ENCODE measurements at regions not wholly inside any gene's neighbourhood (a gene's known extent, or its start where the extent isn't known, plus 50 kb on each side); places are given as distances from the start of the nearest gene placed in this dataset.

DNA sequence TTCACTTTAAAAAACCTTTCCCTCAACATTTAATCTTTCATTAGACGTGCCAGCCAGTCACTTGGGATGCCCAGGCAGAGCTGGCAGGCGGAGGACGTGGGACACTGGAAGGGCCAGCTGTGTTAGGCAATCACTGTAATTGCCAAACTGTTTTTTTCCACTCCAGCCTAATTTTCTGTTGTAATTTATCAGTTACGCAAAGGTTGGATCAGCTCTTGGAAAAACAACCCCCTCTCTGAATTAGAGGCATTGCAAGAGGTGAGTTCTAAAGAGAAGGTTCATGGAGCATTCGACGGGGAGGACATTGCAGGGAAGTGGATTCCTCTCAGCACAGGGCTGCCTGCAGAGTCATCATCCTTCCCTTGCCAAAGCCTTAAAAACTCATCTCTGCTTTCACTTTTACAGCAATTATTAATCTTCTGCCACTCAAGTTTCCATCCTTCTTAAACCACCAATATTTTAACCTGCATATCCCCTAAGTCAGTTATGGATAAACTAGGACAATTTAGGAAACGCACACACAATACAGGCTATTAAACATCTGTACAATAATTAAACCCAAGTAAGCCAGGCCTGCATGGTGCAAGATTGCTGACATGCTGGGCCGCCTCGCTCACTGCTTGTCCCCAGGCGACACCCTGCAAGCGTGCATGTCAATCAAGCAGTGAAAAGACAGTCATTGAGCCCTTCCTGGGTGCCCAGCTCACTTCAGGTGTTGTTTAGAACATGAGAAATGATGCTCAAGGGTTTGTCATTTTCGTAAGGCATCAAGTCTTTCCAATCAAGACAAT, 272.3 kb upstream of the RNF32 start:
- TF ChIP-seq EZH2 (IDR thresholded peaks at IDR 0.05; ENCODE audit: borderline replicate concordance) (no peak), EZH2phosphoT487 (IDR thresholded peaks at IDR 0.05; ENCODE audit: low read depth, severe bottlenecking, unreplicated experiment) (no peak)
- TF ChIP-seq, protein P1, sequence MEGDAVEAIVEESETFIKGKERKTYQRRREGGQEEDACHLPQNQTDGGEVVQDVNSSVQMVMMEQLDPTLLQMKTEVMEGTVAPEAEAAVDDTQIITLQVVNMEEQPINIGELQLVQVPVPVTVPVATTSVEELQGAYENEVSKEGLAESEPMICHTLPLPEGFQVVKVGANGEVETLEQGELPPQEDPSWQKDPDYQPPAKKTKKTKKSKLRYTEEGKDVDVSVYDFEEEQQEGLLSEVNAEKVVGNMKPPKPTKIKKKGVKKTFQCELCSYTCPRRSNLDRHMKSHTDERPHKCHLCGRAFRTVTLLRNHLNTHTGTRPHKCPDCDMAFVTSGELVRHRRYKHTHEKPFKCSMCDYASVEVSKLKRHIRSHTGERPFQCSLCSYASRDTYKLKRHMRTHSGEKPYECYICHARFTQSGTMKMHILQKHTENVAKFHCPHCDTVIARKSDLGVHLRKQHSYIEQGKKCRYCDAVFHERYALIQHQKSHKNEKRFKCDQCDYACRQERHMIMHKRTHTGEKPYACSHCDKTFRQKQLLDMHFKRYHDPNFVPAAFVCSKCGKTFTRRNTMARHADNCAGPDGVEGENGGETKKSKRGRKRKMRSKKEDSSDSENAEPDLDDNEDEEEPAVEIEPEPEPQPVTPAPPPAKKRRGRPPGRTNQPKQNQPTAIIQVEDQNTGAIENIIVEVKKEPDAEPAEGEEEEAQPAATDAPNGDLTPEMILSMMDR (IDR thresholded peaks at IDR 0.05; ENCODE audit: poor library complexity): no peak
- no peak for DNase-seq (ENCODE audit: low spot score)

GRCh38 chr7:156363751-156364150, 276.8 kb upstream of the RNF32 start:
- no peaks in the 10 kb centered on the region for H3K4me1 ChIP-seq (ENCODE audit: insufficient read depth)
- no peak for DNase-seq (ENCODE audit: low spot score)
- no peaks in the 10 kb centered on the region for H3K27me3 ChIP-seq
- H3K4me3 ChIP-seq: no peak overlapping the region
- no peaks in the 10 kb centered on the region for H3K36me3 ChIP-seq (replicated peaks; ENCODE audit: insufficient read depth, low read depth)
- no peaks in the 10 kb centered on the region for H3K9me3 ChIP-seq (ENCODE audit: low read depth)
- no peak overlapping the region for H3K4me2 ChIP-seq
- H3K9me2 ChIP-seq (replicated peaks; ENCODE audit: insufficient read depth): no peaks in the 10 kb centered on the region
- H4K20me1 ChIP-seq (ENCODE audit: insufficient read depth, poor library complexity, severe bottlenecking): no peaks in the 10 kb centered on the region
- TF ChIP-seq, protein P1 (IDR thresholded peaks at IDR 0.05; ENCODE audit: poor library complexity): no peak
- TF ChIP-seq EZH2phosphoT487 (IDR thresholded peaks at IDR 0.05; ENCODE audit: low read depth, severe bottlenecking, unreplicated experiment) (no peak), EZH2 (IDR thresholded peaks at IDR 0.05; ENCODE audit: borderline replicate concordance) (no peak)
- no peak overlapping the region for H2AFZ ChIP-seq
- WGBS (ENCODE audit: low lambda C conversion rate, missing lambda C conversion rate): 94% methylated on average over 5 of the region's 5 CpGs
- no peaks in the 10 kb centered on the region for H3K79me2 ChIP-seq
- no peak overlapping the region for H3K27ac ChIP-seq

More for the DNA sequence above, 272.3 kb upstream of the RNF32 start:
- H3K4me3 ChIP-seq: no peak overlapping the region
- no peaks in the 10 kb centered on the region for H3K79me2 ChIP-seq
- no peak overlapping the region for H2AFZ ChIP-seq
- H3K27ac ChIP-seq: no peak overlapping the region
- no peaks in the 10 kb centered on the region for H3K9me2 ChIP-seq (replicated peaks; ENCODE audit: insufficient read depth)
- no peaks in the 10 kb centered on the region for H4K20me1 ChIP-seq (ENCODE audit: insufficient read depth, poor library complexity, severe bottlenecking)
- H3K27me3 ChIP-seq: no peaks in the 10 kb centered on the region
- no peaks in the 10 kb centered on the region for H3K36me3 ChIP-seq (replicated peaks; ENCODE audit: insufficient read depth, low read depth)
- H3K4me1 ChIP-seq (ENCODE audit: insufficient read depth): no peaks in the 10 kb centered on the region
- H3K4me2 ChIP-seq: no peak overlapping the region
- no peaks in the 10 kb centered on the region for H3K9me3 ChIP-seq (ENCODE audit: low read depth)
- WGBS (ENCODE audit: low lambda C conversion rate, missing lambda C conversion rate): 81% methylated on average over 12 of the region's 12 CpGs

DNA sequence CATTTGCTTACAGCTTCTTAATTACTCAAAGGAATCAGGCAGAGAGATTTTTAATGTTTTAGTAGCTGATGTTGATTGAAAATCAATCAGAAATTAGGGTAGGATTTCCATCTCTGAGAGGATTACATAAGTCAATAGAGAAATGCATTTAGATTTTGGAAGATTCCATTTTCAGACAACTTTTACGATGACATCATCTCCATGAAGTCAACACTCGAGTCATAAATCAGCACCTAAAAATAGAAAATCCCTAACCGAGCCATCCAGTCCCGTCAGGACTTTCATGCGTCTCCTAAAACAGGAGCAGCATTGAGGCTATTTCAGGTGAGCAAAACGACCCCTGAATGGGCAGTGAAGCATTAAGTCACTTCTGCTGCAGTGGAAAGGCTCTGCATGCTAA, 279.7 kb upstream of the RNF32 start:
- Histone ChIP-seq H3K36me3 (replicated peaks; ENCODE audit: insufficient read depth, low read depth) (no peaks in the 10 kb centered on the region), H4K20me1 (ENCODE audit: insufficient read depth, poor library complexity, severe bottlenecking) (no peaks in the 10 kb centered on the region), H3K4me2 (no peak overlapping the region), H3K9me2 (replicated peaks; ENCODE audit: insufficient read depth) (no peaks in the 10 kb centered on the region), H3K4me1 (ENCODE audit: insufficient read depth) (no peaks in the 10 kb centered on the region), H3K27ac (no peak overlapping the region), H3K79me2 (no peaks in the 10 kb centered on the region), H3K9me3 (ENCODE audit: low read depth) (no peaks in the 10 kb centered on the region), H2AFZ (no peak overlapping the region), H3K4me3 (no peak overlapping the region), H3K27me3 (no peaks in the 10 kb centered on the region)
- TF ChIP-seq EZH2phosphoT487 (IDR thresholded peaks at IDR 0.05; ENCODE audit: low read depth, severe bottlenecking, unreplicated experiment): no peak
- TF ChIP-seq EZH2 (IDR thresholded peaks at IDR 0.05; ENCODE audit: borderline replicate concordance): no peak
- TF ChIP-seq, protein P1 (IDR thresholded peaks at IDR 0.05; ENCODE audit: poor library complexity): no peak
- WGBS (ENCODE audit: low lambda C conversion rate, missing lambda C conversion rate): 81% methylated on average over 6 of the region's 6 CpGs
- no peak for DNase-seq (ENCODE audit: low spot score)

Data from hepatocyte (in vitro differentiated cells).